ENCODE measurements at regions not wholly inside any gene's neighbourhood (a gene's known extent, or its start where the extent isn't known, plus 50 kb on each side); places are given as distances from the start of the nearest gene placed in this dataset.

DNA sequence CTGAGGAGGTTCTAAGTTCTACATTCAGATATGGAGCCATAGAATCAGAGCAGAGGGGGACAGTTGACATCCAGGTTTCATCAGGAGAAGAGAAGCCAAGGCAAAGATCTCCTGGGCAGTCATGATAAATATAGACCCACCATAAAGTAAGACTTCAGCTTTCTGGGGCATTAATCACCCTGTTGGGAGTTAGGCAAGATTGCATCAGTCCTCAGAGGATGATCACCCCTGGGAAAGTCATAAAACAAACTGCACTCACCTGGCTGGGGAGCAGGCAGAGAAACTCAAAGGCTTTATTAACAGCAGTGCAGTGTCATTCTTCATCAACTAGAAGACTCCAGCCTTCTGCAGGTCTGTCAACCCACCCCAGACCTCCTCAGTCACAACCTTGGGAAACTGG is 301.3 kb upstream of the JARID2 start:
- TF ChIP-seq CEBPB (IDR thresholded peaks at IDR 0.05; ENCODE audit: low read depth) (peak; percentile 63), POLR2AphosphoS5 (IDR thresholded peaks at IDR 0.05; ENCODE audit: low read depth, low read length) (no peak)
- H2AFZ ChIP-seq (ENCODE audit: low read depth, low read length, poor library complexity, severe bottlenecking) = no peak overlapping the region
- intact Hi-C loops (cut with micrococcal nuclease) = no loop called here
- ChIA-PET CTCF (no interaction called here), POLR2A (no interaction called here), RAD21 (ENCODE audit: low non-redundant PET in 1 of 2, low total read pairs in 2 of 2, uncharacterized antibody in 2 of 2, unreplicated experiment in 2 of 2) (no interaction called here)
- no peak overlapping the region for H3K4me3 ChIP-seq (replicated peaks in 1 of 2; ENCODE audit: low read depth in 1 of 2, low read length in 2 of 2)
- H3K27ac ChIP-seq (ENCODE audit: low read depth, low read length) = no peak overlapping the region
- H3K9me3 ChIP-seq (ENCODE audit: control insufficient read depth in 1 of 2, insufficient read depth in 1 of 2, low read depth in 1 of 2, low read length in 2 of 2) = no peaks in the 10 kb centered on the region
- no peak overlapping the region for H3K9ac ChIP-seq (ENCODE audit: low read length)
- no peaks in the 10 kb centered on the region for H3K27me3 ChIP-seq (ENCODE audit: insufficient read depth, low read length)
- H4K20me1 ChIP-seq (ENCODE audit: insufficient read depth) = no peaks in the 10 kb centered on the region
- no peak for ATAC-seq
- no peaks in the 10 kb centered on the region for H3K79me2 ChIP-seq (ENCODE audit: insufficient read depth, low read length)
- no peaks in the 10 kb centered on the region for H3K36me3 ChIP-seq (ENCODE audit: control insufficient read depth in 1 of 2, insufficient read depth in 2 of 2, low read length in 2 of 2)
- no peak overlapping the region for H3K4me2 ChIP-seq (ENCODE audit: low read length)
- H3K4me1 ChIP-seq (ENCODE audit: control insufficient read depth in 1 of 2, insufficient read depth in 2 of 2, low read length in 2 of 2) = no peaks in the 10 kb centered on the region; a peak in 1 of 4 replicates
- BruUV-seq (replicated peaks) = no TSS peak
- no peaks in the 10 kb centered on the region for H3K9me2 ChIP-seq (ENCODE audit: insufficient read depth)
- no peak for DNase-seq (ENCODE audit: low read depth, low spot score)

DNA sequence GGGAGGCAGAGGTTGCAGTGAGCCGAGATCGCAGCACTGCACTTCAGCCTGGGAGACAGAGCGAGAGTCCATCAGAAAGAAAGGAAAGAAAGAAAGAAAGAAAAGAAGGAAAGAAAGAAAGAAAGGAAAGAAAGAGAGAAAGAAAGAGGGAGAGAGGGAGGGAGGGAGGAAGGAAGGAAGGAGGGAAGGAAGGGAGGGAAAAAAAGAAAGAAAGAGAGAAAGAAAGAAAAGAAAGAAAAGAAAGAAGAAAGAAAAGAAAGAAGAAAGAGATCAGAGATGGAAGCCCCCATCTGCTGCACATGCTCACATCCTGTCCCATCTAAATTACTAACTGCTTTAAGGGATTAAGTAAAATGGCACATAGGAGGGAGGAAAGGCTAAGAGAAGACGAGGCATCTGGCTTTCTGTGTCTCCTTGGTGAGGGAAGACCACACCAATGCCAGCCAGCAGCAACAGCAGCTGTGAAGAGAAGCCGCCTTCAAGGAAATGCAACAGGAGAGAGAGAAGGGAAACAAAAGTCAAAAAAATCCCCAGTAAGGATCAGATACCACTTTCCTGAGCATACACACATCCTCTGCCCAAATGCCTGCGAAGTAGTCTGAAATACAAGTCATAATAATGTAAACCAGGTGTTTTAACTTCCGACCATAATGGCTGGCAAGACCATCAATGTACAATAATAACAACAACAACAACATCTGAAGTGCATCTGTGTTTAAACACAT is 300.2 kb upstream of the JARID2 start:
- Histone ChIP-seq H3K36me3 (ENCODE audit: control insufficient read depth in 1 of 2, insufficient read depth in 2 of 2, low read length in 2 of 2) (no peaks in the 10 kb centered on the region), H3K4me1 (ENCODE audit: control insufficient read depth in 1 of 2, insufficient read depth in 2 of 2, low read length in 2 of 2) (no peaks in the 10 kb centered on the region; a peak in 1 of 4 replicates), H3K27ac (ENCODE audit: low read depth, low read length) (no peak overlapping the region), H3K9me2 (ENCODE audit: insufficient read depth) (no peaks in the 10 kb centered on the region), H3K4me2 (ENCODE audit: low read length) (no peak overlapping the region), H3K27me3 (ENCODE audit: insufficient read depth, low read length) (no peaks in the 10 kb centered on the region), H2AFZ (ENCODE audit: low read depth, low read length, poor library complexity, severe bottlenecking) (no peak overlapping the region), H3K9me3 (ENCODE audit: control insufficient read depth in 1 of 2, insufficient read depth in 1 of 2, low read depth in 1 of 2, low read length in 2 of 2) (no peaks in the 10 kb centered on the region), H3K4me3 (replicated peaks in 1 of 2; ENCODE audit: low read depth in 1 of 2, low read length in 2 of 2) (no peak overlapping the region), H4K20me1 (ENCODE audit: insufficient read depth) (no peaks in the 10 kb centered on the region), H3K9ac (ENCODE audit: low read length) (no peak overlapping the region), H3K79me2 (ENCODE audit: insufficient read depth, low read length) (no peaks in the 10 kb centered on the region)
- ChIA-PET CTCF (no interaction called here), POLR2A (no interaction called here), RAD21 (ENCODE audit: low non-redundant PET in 1 of 2, low total read pairs in 2 of 2, uncharacterized antibody in 2 of 2, unreplicated experiment in 2 of 2) (no interaction called here)
- DNase-seq (ENCODE audit: low read depth, low spot score) = no peak
- intact Hi-C loops (cut with micrococcal nuclease) = no loop called here
- TF ChIP-seq MAX (IDR thresholded peaks at IDR 0.05) = no peak
- TF ChIP-seq POLR2A (IDR thresholded peaks at IDR 0.05; ENCODE audit: borderline replicate concordance, extremely low read depth, insufficient read depth, insufficient read length) = no peak
- TF ChIP-seq RAD21 (IDR thresholded peaks at IDR 0.05; ENCODE audit: low read depth) = no peak
- no peak for TF ChIP-seq ELF1 (IDR thresholded peaks at IDR 0.05; ENCODE audit: borderline replicate concordance, low read depth)
- TF ChIP-seq SIN3A (IDR thresholded peaks at IDR 0.05; ENCODE audit: low read depth) = no peak
- BruUV-seq (replicated peaks) = no TSS peak
- no peak for ATAC-seq

Measured in HCT116 (cell line).